SJCRH30 (cell line): ENCODE measurements at regions not wholly inside any gene's neighbourhood (a gene's known extent, or its start where the extent isn't known, plus 50 kb on each side); places are given as distances from the start of the nearest gene placed in this dataset.

ENCODE experiments used
- DNase-seq, 2 experiments: peaks; one replicate each; pipeline ENCODE4 v3.0.0-alpha.2; 2015 to 2020
- H3K27ac ChIP-seq: fragments of 250-450 bp; sonication (Bioruptor Pico); 2 replicates; pipeline ENCODE4 v1.5.1; 2020; ENCODE audit warnings: mild to moderate bottlenecking, moderate library complexity
- H3K27me3 ChIP-seq: fragments of 250-450 bp; sonication (Bioruptor Pico); 2 replicates; pipeline ENCODE4 v1.5.1; 2020; ENCODE audit warnings: mild to moderate bottlenecking, moderate library complexity
- H3K36me3 ChIP-seq: fragments of 250-450 bp; sonication (Bioruptor Pico); 2 replicates; pipeline ENCODE4 v1.5.1; 2020; ENCODE audit warnings: mild to moderate bottlenecking, moderate library complexity
- H3K4me1 ChIP-seq: fragments of 250-450 bp; sonication (Bioruptor Pico); 2 replicates; pipeline ENCODE4 v1.5.1; 2020; ENCODE audit warnings: mild to moderate bottlenecking, moderate library complexity
- H3K4me3 ChIP-seq: fragments of 250-450 bp; sonication (Bioruptor Pico); 2 replicates; pipeline ENCODE4 v1.5.1; 2020; ENCODE audit warnings: mild to moderate bottlenecking, moderate library complexity
- H3K9me3 ChIP-seq: fragments of 250-450 bp; sonication (Bioruptor Pico); replicated peaks from 2 replicates; pipeline ENCODE4 v1.5.1; 2020; ENCODE audit warnings: mild to moderate bottlenecking, moderate library complexity

- Histone ChIP-seq H3K4me1 (peaks cover 24% of the 10 kb centered on the region), H3K27me3 (no peaks in the 10 kb centered on the region), H3K9me3 (no peaks in the 10 kb centered on the region), H3K27ac (no peak overlapping the region), H3K36me3 (no peaks in the 10 kb centered on the region), H3K4me3 (no peak overlapping the region)
- DNase-seq: no peak
These were observed 274.5 kb upstream of the PTGER4 start for GRCh38 chr5:40405230-40405629.

- Histone ChIP-seq H3K4me3 (no peak overlapping the region), H3K9me3 (no peaks in the 10 kb centered on the region), H3K27ac (no peak overlapping the region), H3K4me1 (peaks cover 18% of the 10 kb centered on the region), H3K27me3 (no peaks in the 10 kb centered on the region), H3K36me3 (no peaks in the 10 kb centered on the region)
- DNase-seq: no peak
These were observed 275.1 kb upstream of the PTGER4 start for GRCh38 chr5:40404613-40405012.

- Histone ChIP-seq H3K27ac (no peak overlapping the region), H3K4me3 (no peak overlapping the region), H3K9me3 (no peaks in the 10 kb centered on the region), H3K27me3 (no peaks in the 10 kb centered on the region), H3K4me1 (peaks cover 9% of the 10 kb centered on the region; the same call in 1 of the 2 replicates), H3K36me3 (no peaks in the 10 kb centered on the region)
- DNase-seq: no peak
These were observed 277.7 kb upstream of the PTGER4 start for GRCh38 chr5:40402007-40402364.

GRCh38 chr5:40401284-40402006, 278.3 kb upstream of the PTGER4 start:
- Histone ChIP-seq H3K9me3 (no peaks in the 10 kb centered on the region), H3K27ac (no peak overlapping the region), H3K36me3 (no peaks in the 10 kb centered on the region), H3K4me3 (no peak overlapping the region), H3K27me3 (no peaks in the 10 kb centered on the region), H3K4me1 (peaks cover 6% of the 10 kb centered on the region; the same call in 1 of the 2 replicates)
- DNase-seq: no peak

GRCh38 chr5:40400245-40400644, 279.5 kb upstream of the PTGER4 start:
- Histone ChIP-seq H3K27ac (no peak overlapping the region), H3K27me3 (no peaks in the 10 kb centered on the region), H3K36me3 (no peaks in the 10 kb centered on the region), H3K4me1 (peaks cover 15% of the 10 kb centered on the region), H3K4me3 (no peak overlapping the region), H3K9me3 (no peaks in the 10 kb centered on the region)
- no peak for DNase-seq

GRCh38 chr5:40399349-40399748, 280.4 kb upstream of the PTGER4 start:
- no peak overlapping the region for H3K27ac ChIP-seq
- DNase-seq: no peak
- no peaks in the 10 kb centered on the region for H3K27me3 ChIP-seq
- no peaks in the 10 kb centered on the region for H3K36me3 ChIP-seq
- H3K9me3 ChIP-seq: no peaks in the 10 kb centered on the region
- H3K4me3 ChIP-seq: no peak overlapping the region
- peaks cover 24% of the 10 kb centered on the region for H3K4me1 ChIP-seq

- H3K9me3 ChIP-seq: no peaks in the 10 kb centered on the region
- no peak overlapping the region for H3K27ac ChIP-seq
- no peaks in the 10 kb centered on the region for H3K27me3 ChIP-seq
- DNase-seq: no peak
- H3K4me3 ChIP-seq: no peak overlapping the region
- peaks cover 34% of the 10 kb centered on the region for H3K4me1 ChIP-seq
- no peaks in the 10 kb centered on the region for H3K36me3 ChIP-seq
These were observed 281.7 kb upstream of the PTGER4 start for GRCh38 chr5:40397976-40398375.

GRCh38 chr5:40397091-40397490, 282.6 kb upstream of the PTGER4 start:
- no peaks in the 10 kb centered on the region for H3K36me3 ChIP-seq
- no peak for DNase-seq
- H3K4me3 ChIP-seq: no peak overlapping the region

GRCh38 chr5:40396317-40396716, 283.4 kb upstream of the PTGER4 start:
- no peak for DNase-seq
- no peaks in the 10 kb centered on the region for H3K27me3 ChIP-seq
- H3K4me3 ChIP-seq: no peak overlapping the region
- no peaks in the 10 kb centered on the region for H3K9me3 ChIP-seq
- no peak overlapping the region for H3K27ac ChIP-seq
- no peaks in the 10 kb centered on the region for H3K36me3 ChIP-seq
- peaks cover 37% of the 10 kb centered on the region for H3K4me1 ChIP-seq

More at GRCh38 chr5:40397091-40397490, 282.6 kb upstream of the PTGER4 start:
- H3K4me1 ChIP-seq: peaks cover 38% of the 10 kb centered on the region
- no peaks in the 10 kb centered on the region for H3K27me3 ChIP-seq
- no peaks in the 10 kb centered on the region for H3K9me3 ChIP-seq
- H3K27ac ChIP-seq: no peak overlapping the region

- Histone ChIP-seq H3K4me1 (peaks cover 45% of the 10 kb centered on the region), H3K9me3 (no peaks in the 10 kb centered on the region), H3K36me3 (no peaks in the 10 kb centered on the region), H3K4me3 (peak overlapping the region; percentile 30), H3K27ac (peak overlapping the region; percentile 72), H3K27me3 (no peaks in the 10 kb centered on the region)
- DNase-seq: peak; percentile 64 to 81
These were observed 284.5 kb upstream of the PTGER4 start for GRCh38 chr5:40395251-40395650.

- peak in 1 of 2 experiments; percentile 43 for DNase-seq
- peak overlapping the region; percentile 72 for H3K27ac ChIP-seq
- no peaks in the 10 kb centered on the region for H3K27me3 ChIP-seq
- H3K36me3 ChIP-seq: no peaks in the 10 kb centered on the region
- H3K4me3 ChIP-seq: peak overlapping the region; percentile 30
- H3K9me3 ChIP-seq: no peaks in the 10 kb centered on the region
- H3K4me1 ChIP-seq: peaks cover 49% of the 10 kb centered on the region
These were observed 285.0 kb upstream of the PTGER4 start for GRCh38 chr5:40394698-40395097.

- H3K27me3 ChIP-seq: no peaks in the 10 kb centered on the region
- H3K4me1 ChIP-seq: peaks cover 55% of the 10 kb centered on the region
- no peaks in the 10 kb centered on the region for H3K9me3 ChIP-seq
- no peaks in the 10 kb centered on the region for H3K36me3 ChIP-seq
- H3K27ac ChIP-seq: no peak overlapping the region
- no peak for DNase-seq
- H3K4me3 ChIP-seq: no peak overlapping the region
These were observed 288.1 kb upstream of the PTGER4 start for GRCh38 chr5:40391642-40392041.

GRCh38 chr5:40390281-40391149, 289.2 kb upstream of the PTGER4 start:
- DNase-seq: no peak
- no peaks in the 10 kb centered on the region for H3K9me3 ChIP-seq
- no peak overlapping the region for H3K4me3 ChIP-seq
- peaks cover 57% of the 10 kb centered on the region for H3K4me1 ChIP-seq
- no peaks in the 10 kb centered on the region for H3K27me3 ChIP-seq
- no peak overlapping the region for H3K27ac ChIP-seq
- no peaks in the 10 kb centered on the region for H3K36me3 ChIP-seq

GRCh38 chr5:40389591-40389990, 290.1 kb upstream of the PTGER4 start:
- no peak for DNase-seq
- no peak overlapping the region for H3K27ac ChIP-seq
- no peak overlapping the region for H3K4me3 ChIP-seq
- H3K36me3 ChIP-seq: no peaks in the 10 kb centered on the region
- H3K27me3 ChIP-seq: no peaks in the 10 kb centered on the region
- no peaks in the 10 kb centered on the region for H3K9me3 ChIP-seq
- H3K4me1 ChIP-seq: peaks cover 57% of the 10 kb centered on the region

- peak; percentile 84 to 94 for DNase-seq
- no peaks in the 10 kb centered on the region for H3K36me3 ChIP-seq
- no peaks in the 10 kb centered on the region for H3K9me3 ChIP-seq
- H3K4me3 ChIP-seq: no peak overlapping the region
- H3K4me1 ChIP-seq: peaks cover 56% of the 10 kb centered on the region
- H3K27ac ChIP-seq: peak overlapping the region; percentile 56
- H3K27me3 ChIP-seq: no peaks in the 10 kb centered on the region
These were observed 293.4 kb upstream of the PTGER4 start for GRCh38 chr5:40386289-40386688.
